Nephron (organoid): ENCODE measurements at regions not wholly inside any gene's neighbourhood (a gene's known extent, or its start where the extent isn't known, plus 50 kb on each side); places are given as distances from the start of the nearest gene placed in this dataset.
"Not testable (repeated sequence)": the region's sequence is repeated elsewhere in the genome, so short reads cannot be mapped to it uniquely, and the experiment has no call there.

Source experiments
- H3K27ac Mint-ChIP-seq, 3 experiments: 2 replicates each; pipeline ENCODE4 v1.8.0; 2020; ENCODE audit warnings: mixed read lengths in 3 of 3, mild to moderate bottlenecking in 2 of 3, moderate library complexity in 1 of 3
- H3K27me3 Mint-ChIP-seq: 2 replicates; pipeline ENCODE4 v1.8.0; 2021; ENCODE audit warnings: low read depth, mild to moderate bottlenecking, moderate library complexity, mixed read lengths
- H3K36me3 Mint-ChIP-seq: 2 replicates; pipeline ENCODE4 v1.8.0; 2020; ENCODE audit warnings: low read depth, mixed read lengths
- H3K4me1 Mint-ChIP-seq: 2 replicates; pipeline ENCODE4 v1.8.0; 2020; ENCODE audit warnings: mixed read lengths
- H3K4me3 Mint-ChIP-seq, 3 experiments: 2 replicates each; pipeline ENCODE4 v1.8.0; 2020; ENCODE audit warnings: mild to moderate bottlenecking in 3 of 3, mixed read lengths in 3 of 3, moderate library complexity in 2 of 3
- H3K9me3 Mint-ChIP-seq: 2 replicates; pipeline ENCODE4 v1.8.0; 2020; ENCODE audit warnings: mixed read lengths
- TF ChIP-seq, protein P1 (sequence below), 3 experiments: fragments of 200-600 bp; sonication (generic); IDR thresholded peaks; one replicate each; pipeline ENCODE4 v1.5.0; 2021; ENCODE audit warnings: antibody characterized with exemption in 3 of 3; ENCODE audit not compliant: unreplicated experiment in 3 of 3

DNA sequence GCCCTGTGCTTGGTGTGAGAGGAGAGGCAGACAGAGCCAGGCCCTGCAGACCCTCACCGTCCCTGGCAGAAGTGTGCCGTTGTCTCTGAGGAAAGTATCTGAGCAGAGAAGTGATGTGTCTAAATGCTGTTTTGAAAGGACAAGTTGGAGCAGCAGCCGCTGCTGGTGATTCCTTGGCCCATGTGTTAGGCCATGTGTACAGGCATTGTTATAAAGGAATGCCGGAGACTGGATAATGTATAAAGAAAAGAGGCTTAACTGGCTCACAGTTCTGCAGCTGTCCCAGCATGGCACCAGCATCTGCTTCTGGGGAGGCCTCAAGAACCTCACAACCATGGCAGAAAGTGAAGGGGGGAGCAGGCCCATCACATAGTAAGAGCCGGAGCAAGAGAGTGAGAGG, 334.6 kb upstream of the ATP10A start:
- TF ChIP-seq, protein P1, sequence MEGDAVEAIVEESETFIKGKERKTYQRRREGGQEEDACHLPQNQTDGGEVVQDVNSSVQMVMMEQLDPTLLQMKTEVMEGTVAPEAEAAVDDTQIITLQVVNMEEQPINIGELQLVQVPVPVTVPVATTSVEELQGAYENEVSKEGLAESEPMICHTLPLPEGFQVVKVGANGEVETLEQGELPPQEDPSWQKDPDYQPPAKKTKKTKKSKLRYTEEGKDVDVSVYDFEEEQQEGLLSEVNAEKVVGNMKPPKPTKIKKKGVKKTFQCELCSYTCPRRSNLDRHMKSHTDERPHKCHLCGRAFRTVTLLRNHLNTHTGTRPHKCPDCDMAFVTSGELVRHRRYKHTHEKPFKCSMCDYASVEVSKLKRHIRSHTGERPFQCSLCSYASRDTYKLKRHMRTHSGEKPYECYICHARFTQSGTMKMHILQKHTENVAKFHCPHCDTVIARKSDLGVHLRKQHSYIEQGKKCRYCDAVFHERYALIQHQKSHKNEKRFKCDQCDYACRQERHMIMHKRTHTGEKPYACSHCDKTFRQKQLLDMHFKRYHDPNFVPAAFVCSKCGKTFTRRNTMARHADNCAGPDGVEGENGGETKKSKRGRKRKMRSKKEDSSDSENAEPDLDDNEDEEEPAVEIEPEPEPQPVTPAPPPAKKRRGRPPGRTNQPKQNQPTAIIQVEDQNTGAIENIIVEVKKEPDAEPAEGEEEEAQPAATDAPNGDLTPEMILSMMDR (IDR thresholded peaks at IDR 0.05; ENCODE audit: unreplicated experiment in 3 of 3): no peak
- H3K27me3 Mint-ChIP-seq: no peaks in the 10 kb centered on the region
- H3K27ac Mint-ChIP-seq: peak overlapping the region; percentile 16 to 42 (median 25)
- no peaks in the 10 kb centered on the region for H3K9me3 Mint-ChIP-seq
- H3K4me1 Mint-ChIP-seq: peaks cover 16% of the 10 kb centered on the region
- no peak overlapping the region for H3K4me3 Mint-ChIP-seq
- no peaks in the 10 kb centered on the region for H3K36me3 Mint-ChIP-seq

GRCh38 chr15:26197060-26197459, 333.9 kb upstream of the ATP10A start:
- TF ChIP-seq, protein P1 (IDR thresholded peaks at IDR 0.05; ENCODE audit: unreplicated experiment in 3 of 3): no peak
- H3K4me3 Mint-ChIP-seq: no peak overlapping the region
- no peaks in the 10 kb centered on the region for H3K36me3 Mint-ChIP-seq
- H3K4me1 Mint-ChIP-seq: peaks cover 16% of the 10 kb centered on the region
- H3K27ac Mint-ChIP-seq: peak overlapping the region; percentile 16 to 42 (median 25)
- no peaks in the 10 kb centered on the region for H3K27me3 Mint-ChIP-seq
- H3K9me3 Mint-ChIP-seq: no peaks in the 10 kb centered on the region

DNA sequence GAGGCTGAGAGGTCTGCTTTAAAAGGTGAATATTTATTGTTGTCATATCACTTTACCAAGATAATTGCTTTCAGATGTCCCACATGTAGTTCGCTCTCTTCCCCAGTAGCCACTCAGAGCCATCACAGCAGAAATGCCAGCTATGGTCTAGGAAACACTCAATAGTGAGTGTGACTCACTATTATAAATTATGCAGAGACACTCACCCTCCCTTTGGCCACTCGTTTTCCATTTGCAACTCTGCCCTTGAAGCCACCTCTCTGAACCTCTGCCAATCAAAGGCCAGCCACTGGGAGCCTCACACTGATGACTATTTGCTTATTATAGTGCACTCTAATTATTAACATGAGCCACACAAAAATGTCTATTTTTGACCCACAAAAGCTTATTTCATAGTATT, 328.1 kb upstream of the ATP10A start:
- Mint-ChIP-seq H3K27me3 (peaks cover 7% of the 10 kb centered on the region), H3K9me3 (no peaks in the 10 kb centered on the region), H3K27ac (no peak overlapping the region), H3K4me3 (no peak overlapping the region), H3K4me1 (peaks cover 8% of the 10 kb centered on the region), H3K36me3 (no peaks in the 10 kb centered on the region)
- TF ChIP-seq, protein P1 (IDR thresholded peaks at IDR 0.05; ENCODE audit: unreplicated experiment in 3 of 3): no peak

- H3K27me3 Mint-ChIP-seq, H3K36me3 Mint-ChIP-seq, H3K4me1 Mint-ChIP-seq, H3K9me3 Mint-ChIP-seq, H3K4me3 Mint-ChIP-seq, H3K27ac Mint-ChIP-seq: not testable (repeated sequence)
Measured at GRCh38 chr15:26186138-26186537, 323.0 kb upstream of the ATP10A start.

DNA sequence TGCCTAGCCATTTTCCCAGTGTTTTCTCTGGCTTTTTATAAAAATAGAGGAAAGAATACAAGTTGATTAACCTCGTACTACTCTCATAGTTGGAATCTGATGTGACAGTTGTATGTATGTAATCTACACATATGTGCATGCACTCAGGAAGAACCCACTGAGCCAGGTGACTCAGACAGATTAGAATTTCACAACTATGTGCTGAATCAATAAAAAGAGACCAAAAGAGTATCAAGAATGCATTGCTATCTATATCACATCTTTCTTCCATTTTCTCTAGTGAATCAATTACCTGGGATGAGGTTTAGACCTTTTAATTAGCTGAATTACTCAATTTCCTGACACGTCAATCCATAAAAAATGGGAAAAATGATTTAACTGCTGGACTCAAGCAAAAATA, 319.3 kb upstream of the ATP10A start:
- Mint-ChIP-seq H3K4me3 (no peak overlapping the region), H3K27ac (no peak overlapping the region), H3K9me3 (no peaks in the 10 kb centered on the region), H3K4me1 (peaks cover 11% of the 10 kb centered on the region), H3K27me3 (peaks cover 8% of the 10 kb centered on the region), H3K36me3 (no peaks in the 10 kb centered on the region)
- TF ChIP-seq, protein P1 (IDR thresholded peaks at IDR 0.05; ENCODE audit: unreplicated experiment in 3 of 3): no peak

DNA sequence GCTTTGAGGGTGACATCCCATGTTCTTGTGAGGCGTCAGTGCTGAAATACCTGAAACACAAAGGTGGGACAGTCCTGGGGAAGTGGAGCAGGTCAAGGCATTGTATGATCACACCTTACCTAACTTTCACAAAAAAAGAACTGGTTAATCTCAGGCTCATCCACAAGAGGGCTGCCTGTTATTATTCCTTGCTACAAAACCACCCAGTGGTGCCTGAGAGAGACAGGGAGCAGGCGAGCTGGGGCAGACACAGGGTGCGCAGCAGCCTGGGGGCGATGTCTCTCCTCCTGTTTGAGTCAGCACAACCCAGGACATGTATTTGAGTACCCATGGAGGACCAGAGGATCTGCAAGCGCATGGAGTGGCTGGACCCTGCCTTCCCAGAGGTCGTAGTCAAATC, 316.8 kb upstream of the ATP10A start:
- peaks cover 11% of the 10 kb centered on the region for H3K4me1 Mint-ChIP-seq
- no peak overlapping the region for H3K4me3 Mint-ChIP-seq
- H3K9me3 Mint-ChIP-seq: no peaks in the 10 kb centered on the region
- H3K36me3 Mint-ChIP-seq: no peaks in the 10 kb centered on the region
- H3K27ac Mint-ChIP-seq: no peak overlapping the region
- TF ChIP-seq, protein P1 (IDR thresholded peaks at IDR 0.05; ENCODE audit: unreplicated experiment in 3 of 3): peak; percentile 25 to 47 (median 34)
- peaks cover 8% of the 10 kb centered on the region for H3K27me3 Mint-ChIP-seq
